GM12873 (cell line): ENCODE measurements at regions not wholly inside any gene's neighbourhood (a gene's known extent, or its start where the extent isn't known, plus 50 kb on each side); places are given as distances from the start of the nearest gene placed in this dataset.

Experiments
- CTCF ChIP-seq: IDR thresholded peaks from 2 replicates; pipeline ENCODE4 v1.5.1; 2012; ENCODE audit warnings: low read depth, mild to moderate bottlenecking, moderate library complexity, low read length, control low read depth; ENCODE audit not compliant: insufficient read depth; ENCODE audit errors: missing control alignments

GRCh38 chr10:3398825-3399646 lies 226.5 kb upstream of the PITRM1 start:
- no peak for TF ChIP-seq CTCF

- TF ChIP-seq CTCF = no peak
Measured at GRCh38 chr10:3397846-3398245, 225.3 kb upstream of the PITRM1 start.

- no peak for TF ChIP-seq CTCF
Measured at GRCh38 chr10:3397231-3397630, 224.6 kb upstream of the PITRM1 start.

- TF ChIP-seq CTCF = no peak
Measured at GRCh38 chr10:3396116-3396515, 223.5 kb upstream of the PITRM1 start.

- TF ChIP-seq CTCF = no peak
Measured at GRCh38 chr10:3395458-3395861, 222.9 kb upstream of the PITRM1 start.

- no peak for TF ChIP-seq CTCF
Measured at GRCh38 chr10:3395041-3395440, 222.5 kb upstream of the PITRM1 start.

GRCh38 chr10:3393958-3394357 lies 221.4 kb upstream of the PITRM1 start:
- no peak for TF ChIP-seq CTCF
